ENCODE measurements at regions not wholly inside any gene's neighbourhood (a gene's known extent, or its start where the extent isn't known, plus 50 kb on each side); places are given as distances from the start of the nearest gene placed in this dataset.

- TF ChIP-seq POLR2A (IDR thresholded peaks at IDR 0.05) (no peak), CTCF (IDR thresholded peaks at IDR 0.05) (no peak)
These were observed 149.6 kb upstream of the CWC22 start for GRCh38 chr2:180156651-180157050.
